ENCODE measurements at regions not wholly inside any gene's neighbourhood (a gene's known extent, or its start where the extent isn't known, plus 50 kb on each side); places are given as distances from the start of the nearest gene placed in this dataset.

GRCh38 chr6:104306211-104306610 is 553.5 kb downstream of the HACE1 start:
- no peak for TF ChIP-seq POLR2AphosphoS5 (IDR thresholded peaks at IDR 0.05)
- no peak for TF ChIP-seq EP300 (IDR thresholded peaks at IDR 0.05)
- TF ChIP-seq POLR2A (IDR thresholded peaks at IDR 0.05): no peak
